Skeletal muscle cell (primary cell): ENCODE measurements at regions not wholly inside any gene's neighbourhood (a gene's known extent, or its start where the extent isn't known, plus 50 kb on each side); places are given as distances from the start of the nearest gene placed in this dataset.
"Not testable (repeated sequence)": the region's sequence is repeated elsewhere in the genome, so short reads cannot be mapped to it uniquely, and the experiment has no call there.

ENCODE experiments used
- DNase-seq: peaks from one replicate; pipeline ENCODE4 v3.0.0-alpha.2; 2010; ENCODE audit warnings: low read depth
- H3K4me3 ChIP-seq: 2 replicates; pipeline ENCODE4 v1.5.1; 2011; ENCODE audit warnings: low read depth, mild to moderate bottlenecking, control low read depth, low read length, moderate library complexity

DNA sequence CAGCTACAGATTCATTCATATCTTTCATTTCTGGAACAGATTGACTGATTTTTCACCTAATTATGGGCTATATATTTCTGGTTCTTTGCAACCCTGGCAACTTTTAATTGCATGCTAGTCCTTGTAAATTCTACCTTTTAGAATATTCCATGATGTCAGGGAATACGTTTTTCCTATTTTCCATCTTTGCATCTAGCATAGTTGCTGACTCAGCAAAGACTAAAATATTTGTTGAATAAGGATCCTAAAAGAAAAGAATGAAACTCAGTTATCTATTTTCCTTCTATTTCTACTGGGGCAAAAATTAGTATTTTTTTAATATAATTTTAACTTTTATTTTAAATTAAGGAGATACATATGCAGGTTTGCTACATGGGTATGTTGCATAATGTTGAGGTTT, 438.3 kb downstream of the GXYLT1 start:
- H3K4me3 ChIP-seq, result no peak overlapping the region
- DNase-seq, result no peak

GRCh38 chr12:41701943-41702601, 442.6 kb downstream of the GXYLT1 start:
- no peak for DNase-seq
- no peak overlapping the region for H3K4me3 ChIP-seq

- H3K4me3 ChIP-seq, result no peak overlapping the region
- DNase-seq, result no peak
Measured at GRCh38 chr12:41700940-41701339, 443.7 kb downstream of the GXYLT1 start.

- no peak for DNase-seq
- no peak overlapping the region for H3K4me3 ChIP-seq
Measured at GRCh38 chr12:41699658-41700057, 445.0 kb downstream of the GXYLT1 start.

DNA sequence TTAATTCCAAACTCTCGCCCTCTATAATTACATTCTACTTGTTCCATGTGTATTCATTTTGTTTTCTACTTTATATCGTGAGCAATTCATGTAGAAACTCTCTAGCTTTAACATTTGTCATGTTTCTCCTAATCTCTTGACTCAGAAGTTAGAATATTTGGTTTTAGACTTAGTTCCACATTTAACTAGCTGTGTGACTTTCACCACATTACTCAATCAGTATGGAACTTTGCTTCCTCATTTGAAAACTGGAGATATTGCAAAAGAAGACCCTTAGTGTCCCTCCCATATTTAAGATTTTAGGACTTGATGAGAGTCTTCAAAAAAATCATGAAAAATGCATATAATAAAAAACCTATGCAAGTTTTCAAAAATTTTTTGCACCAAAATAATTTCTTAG, 447.5 kb downstream of the GXYLT1 start:
- DNase-seq, result no peak
- H3K4me3 ChIP-seq, result no peak overlapping the region

DNA sequence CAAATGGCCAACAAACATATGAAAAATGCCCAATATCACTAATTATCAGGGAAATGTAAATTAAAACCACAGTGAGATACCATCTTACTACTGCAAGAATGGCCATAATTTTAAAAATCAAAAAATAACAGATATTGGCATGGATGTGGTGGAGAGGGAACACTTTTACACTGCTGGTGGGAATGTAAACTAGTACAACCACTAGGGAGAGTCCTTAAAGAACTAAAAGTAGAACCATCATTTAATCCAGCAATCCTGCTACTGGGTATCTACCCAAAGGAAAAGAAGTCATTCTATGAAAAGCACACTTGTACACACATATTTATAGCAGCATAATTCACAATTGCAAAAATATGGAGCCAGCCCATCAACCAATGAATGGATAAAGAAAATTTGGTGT, 459.7 kb downstream of the GXYLT1 start:
- DNase-seq, result no peak
- no peak overlapping the region for H3K4me3 ChIP-seq

DNA sequence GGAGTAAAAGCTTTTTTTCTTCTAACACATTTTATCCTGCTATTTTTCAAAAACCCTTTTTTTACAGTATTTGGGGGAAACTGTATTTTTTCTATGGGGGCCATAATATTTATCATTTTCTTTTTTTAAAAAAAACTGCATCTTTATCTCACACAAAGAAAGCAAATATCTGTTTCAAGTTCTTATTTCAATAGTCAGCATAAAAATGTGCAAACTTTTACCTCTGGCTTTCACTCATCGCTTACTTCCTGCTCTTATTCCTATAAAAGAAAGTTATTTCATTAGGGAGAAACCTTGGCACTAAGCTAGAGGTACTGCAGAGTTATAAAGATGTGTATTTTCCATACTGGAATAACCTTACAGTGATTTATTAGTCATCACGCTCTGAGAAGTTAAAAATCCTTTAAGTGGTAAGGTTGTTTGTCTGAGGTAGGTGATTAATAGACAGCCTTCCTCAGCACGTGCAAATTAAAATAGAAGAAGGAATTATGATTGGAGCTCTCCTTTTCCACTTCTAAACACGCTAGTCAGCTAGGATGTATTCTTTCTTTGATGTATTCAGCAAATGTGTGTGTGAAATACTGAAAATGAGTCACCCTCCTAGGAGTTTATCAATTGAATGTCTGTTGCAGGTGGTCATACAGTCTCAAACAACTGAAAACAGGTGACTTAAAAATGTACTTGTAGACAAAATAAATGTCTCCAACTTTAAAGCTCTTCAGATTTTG, 461.0 kb downstream of the GXYLT1 start:
- no peak for DNase-seq
- H3K4me3 ChIP-seq, result no peak overlapping the region

DNA sequence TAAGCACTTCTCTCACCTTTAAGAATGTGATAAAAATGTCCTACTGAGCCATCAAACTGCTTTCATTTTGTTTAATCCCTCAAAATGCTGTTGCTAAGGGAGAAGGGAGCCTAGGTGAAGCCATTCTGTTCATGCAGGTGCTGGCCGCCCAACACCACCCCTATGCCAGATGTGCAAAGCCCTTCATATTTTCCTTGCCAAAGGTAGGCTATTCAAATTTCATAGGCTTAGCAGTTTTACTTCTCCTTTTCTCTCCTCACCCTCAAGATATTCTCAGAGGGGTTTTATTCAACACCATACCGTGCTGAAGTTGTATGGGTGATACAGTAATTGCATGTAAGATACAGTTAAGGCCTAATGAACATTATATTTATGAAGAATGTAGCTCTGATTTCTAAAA, 461.7 kb downstream of the GXYLT1 start:
- no peak for DNase-seq
- H3K4me3 ChIP-seq, result no peak overlapping the region

DNA sequence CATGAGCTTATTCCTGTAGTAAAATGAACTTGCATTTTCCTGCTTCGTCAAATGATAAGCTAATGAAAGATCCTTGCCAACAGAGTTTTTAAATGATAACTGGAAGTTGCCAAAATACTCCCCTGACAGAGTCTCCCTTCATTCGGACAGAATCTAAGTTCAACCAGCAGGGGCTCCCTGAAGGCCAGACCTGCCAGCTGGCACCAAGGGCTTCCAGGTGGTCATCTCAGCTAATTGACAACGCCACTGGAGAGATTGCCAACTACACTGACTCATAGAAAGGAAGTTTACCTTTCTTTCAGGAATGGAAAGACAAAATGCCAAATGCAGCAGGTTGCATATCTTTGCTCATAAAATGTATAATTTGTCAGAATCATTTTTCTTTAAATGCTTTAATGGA, 462.8 kb downstream of the GXYLT1 start:
- no peak for DNase-seq
- no peak overlapping the region for H3K4me3 ChIP-seq

- H3K4me3 ChIP-seq, result no peak overlapping the region
- no peak for DNase-seq
Measured at GRCh38 chr12:41680155-41680554, 464.5 kb downstream of the GXYLT1 start.

- DNase-seq, result no peak
- no peak overlapping the region for H3K4me3 ChIP-seq
Measured at GRCh38 chr12:41663598-41664265, 475.6 kb downstream of the PDZRN4 start.

DNA sequence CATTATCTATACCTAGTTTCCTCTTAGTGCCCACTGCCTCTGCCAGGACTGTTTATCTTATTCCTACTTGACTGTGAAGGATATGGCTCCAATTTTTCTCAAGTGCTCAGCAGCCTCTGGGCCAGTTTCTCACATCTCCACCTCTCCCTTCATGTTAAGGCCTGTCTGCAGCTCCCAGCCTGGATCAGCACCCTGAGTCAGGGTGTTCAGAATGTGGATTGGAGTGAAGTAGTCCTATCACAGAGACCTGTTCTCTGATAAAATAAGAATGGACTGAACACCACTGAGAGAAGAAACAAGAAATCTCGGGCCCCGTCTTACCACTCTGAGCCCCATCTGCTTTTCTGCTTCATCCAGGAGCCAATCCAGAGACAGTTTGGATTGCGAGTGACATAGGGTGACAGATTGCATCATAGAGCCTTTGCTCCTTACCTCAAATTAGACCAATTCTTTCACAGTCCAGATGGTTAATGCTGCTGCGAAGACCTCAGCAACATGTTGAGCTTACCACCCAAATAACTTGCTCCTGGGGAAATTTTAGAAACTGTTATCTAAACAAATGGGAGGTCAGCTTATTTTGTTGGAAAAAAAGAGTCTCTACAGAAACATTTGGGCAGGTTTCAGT, 473.1 kb downstream of the PDZRN4 start:
- DNase-seq, result no peak
- no peak overlapping the region for H3K4me3 ChIP-seq

- DNase-seq, result no peak
Measured at GRCh38 chr12:41656454-41656853, 468.3 kb downstream of the PDZRN4 start.

GRCh38 chr12:41653386-41654326, 465.5 kb downstream of the PDZRN4 start:
- DNase-seq, result no peak
- H3K4me3 ChIP-seq, result no peak overlapping the region

More at GRCh38 chr12:41656454-41656853, 468.3 kb downstream of the PDZRN4 start:
- H3K4me3 ChIP-seq, result no peak overlapping the region

- H3K4me3 ChIP-seq, result no peak overlapping the region
- no peak for DNase-seq
Measured at GRCh38 chr12:41652981-41653380, 464.9 kb downstream of the PDZRN4 start.

GRCh38 chr12:41645624-41646023, 457.5 kb downstream of the PDZRN4 start:
- no peak for DNase-seq
- H3K4me3 ChIP-seq, result no peak overlapping the region

- H3K4me3 ChIP-seq, result not testable (repeated sequence)
Measured at GRCh38 chr12:41642808-41643207, 454.7 kb downstream of the PDZRN4 start.

DNA sequence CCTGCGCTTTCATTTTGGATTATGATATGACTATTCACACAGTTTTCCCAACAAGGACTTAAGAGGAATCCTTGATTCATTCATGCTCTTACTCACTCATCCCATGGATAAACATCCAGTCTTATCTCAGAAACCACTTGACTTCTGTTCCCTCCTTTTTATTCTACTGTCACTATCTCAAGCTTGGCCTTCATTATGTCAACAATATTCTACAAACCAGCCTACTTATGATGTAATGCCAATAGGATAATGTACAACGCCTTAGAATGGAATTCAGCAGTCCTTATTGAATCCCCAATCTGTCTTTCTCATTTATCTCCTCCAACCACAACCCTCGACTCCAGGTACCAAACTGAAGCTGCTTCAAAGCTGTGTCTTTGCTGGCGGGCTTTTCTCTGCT, 448.5 kb downstream of the PDZRN4 start:
- no peak for DNase-seq
- H3K4me3 ChIP-seq, result no peak overlapping the region

More at GRCh38 chr12:41642808-41643207, 454.7 kb downstream of the PDZRN4 start:
- not testable (repeated sequence) for DNase-seq
